AG10803 (cell line): ENCODE measurements at regions not wholly inside any gene's neighbourhood (a gene's known extent, or its start where the extent isn't known, plus 50 kb on each side); places are given as distances from the start of the nearest gene placed in this dataset.

Source experiments
- DNase-seq: peaks from one replicate; pipeline ENCODE4 v3.0.0; 2010; ENCODE audit warnings: low read depth
- H3K4me3 ChIP-seq: 2 replicates; pipeline ENCODE4 v1.5.1; 2011; ENCODE audit warnings: mild to moderate bottlenecking, low read length, control low read depth
- CTCF ChIP-seq: conservative IDR thresholded peaks from 2 replicates; pipeline ENCODE4 v1.5.1; 2011; ENCODE audit warnings: mild to moderate bottlenecking, low read length, control low read depth, inconsistent platforms

- no peak for TF ChIP-seq CTCF
- H3K4me3 ChIP-seq, result no peak overlapping the region
- DNase-seq, result no peak
Measured at GRCh38 chr18:34350778-34351177, 126.1 kb upstream of the NOL4 start.

DNA sequence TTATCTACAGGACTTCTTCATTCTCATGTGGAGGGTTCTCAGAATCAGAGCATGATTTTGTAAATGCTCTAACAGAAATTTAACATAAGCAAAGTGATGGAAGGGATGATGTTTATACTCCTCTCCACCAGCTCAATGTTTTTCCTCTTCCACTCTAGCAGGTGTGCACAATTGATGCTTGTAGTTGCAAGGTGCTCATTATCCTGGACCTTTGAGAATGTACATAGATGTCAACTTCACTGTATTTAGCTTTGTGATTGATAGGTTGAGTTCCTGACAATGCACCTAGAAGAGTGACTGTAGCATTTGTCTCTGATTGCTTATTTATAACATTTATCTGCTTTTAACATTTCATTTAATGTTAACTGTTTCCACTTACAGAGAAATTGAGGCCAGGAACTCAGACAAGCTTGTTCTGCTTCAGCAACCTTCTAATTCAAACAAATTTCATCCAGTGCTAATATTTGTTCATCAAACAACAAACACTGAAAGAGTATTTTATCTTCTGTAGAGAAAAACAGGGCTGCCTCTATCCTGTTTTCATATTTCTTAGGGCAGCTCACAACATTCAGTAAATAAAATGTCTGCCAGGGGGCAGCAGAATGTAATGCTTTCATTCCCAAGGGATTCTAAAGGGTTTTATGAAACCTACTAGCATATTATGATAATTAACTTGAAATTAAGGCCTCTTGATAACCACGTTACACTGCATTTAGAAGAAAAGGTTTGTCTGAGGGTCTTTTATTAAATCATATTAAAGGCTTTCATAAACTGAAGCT is 127.9 kb upstream of the NOL4 start:
- H3K4me3 ChIP-seq, result no peak overlapping the region
- peak; percentile 10; the same call in 1 of the 2 replicates for TF ChIP-seq CTCF
- no peak for DNase-seq

DNA sequence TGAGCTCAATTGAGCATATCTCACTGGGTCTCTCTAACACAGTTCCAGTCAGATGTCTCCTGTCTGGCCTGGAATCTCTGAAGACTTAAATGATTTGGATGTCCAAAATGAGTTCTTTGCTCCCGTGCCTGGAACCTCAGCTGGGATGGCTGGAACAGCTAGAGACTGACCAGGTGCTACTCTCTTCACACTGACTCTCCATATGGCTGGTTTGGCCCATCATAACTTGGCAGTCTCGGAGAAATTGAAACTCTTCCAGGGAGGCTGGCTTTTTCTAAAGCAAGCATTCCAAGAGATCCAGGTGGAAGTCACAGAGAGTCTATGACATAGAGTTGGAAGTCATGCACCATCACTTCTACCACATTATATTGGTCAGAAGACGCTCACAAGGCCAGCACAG is 129.6 kb upstream of the NOL4 start:
- H3K4me3 ChIP-seq, result no peak overlapping the region
- no peak for DNase-seq
- no peak for TF ChIP-seq CTCF

DNA sequence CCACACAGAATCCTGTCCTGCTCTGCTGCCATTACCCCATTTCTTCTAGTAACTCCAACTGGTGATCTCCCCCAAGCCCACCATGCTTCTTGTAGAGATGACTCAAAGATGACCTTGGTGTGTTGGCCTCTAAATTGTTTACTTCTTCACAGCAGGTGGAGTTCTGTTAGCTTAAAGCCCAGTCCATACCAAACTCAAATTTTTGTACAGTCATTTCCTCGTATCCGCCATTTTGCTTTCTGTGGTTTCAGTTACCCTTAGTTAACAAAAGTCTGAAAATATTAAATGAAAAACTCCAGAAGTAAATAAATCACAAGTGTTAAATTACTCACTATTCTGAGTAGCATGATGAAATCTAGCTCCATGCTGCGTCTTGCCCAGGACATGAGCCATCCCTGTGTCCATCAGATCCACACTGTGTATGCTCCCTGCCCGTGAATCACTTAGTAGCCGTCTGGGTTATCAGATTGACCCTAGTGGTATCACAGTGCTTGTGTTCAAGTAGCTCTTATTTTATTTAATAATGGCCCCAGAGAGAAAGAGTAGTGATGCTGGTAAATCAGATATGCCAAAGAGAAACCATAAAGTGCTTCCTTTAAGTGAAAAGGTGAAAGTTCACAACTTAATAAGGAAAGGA is 133.3 kb upstream of the NOL4 start:
- DNase-seq, result no peak
- H3K4me3 ChIP-seq, result no peak overlapping the region
- TF ChIP-seq CTCF, result no peak

GRCh38 chr18:34358923-34359322 is 134.2 kb upstream of the NOL4 start:
- no peak for DNase-seq
- H3K4me3 ChIP-seq, result no peak overlapping the region
- TF ChIP-seq CTCF, result no peak

DNA sequence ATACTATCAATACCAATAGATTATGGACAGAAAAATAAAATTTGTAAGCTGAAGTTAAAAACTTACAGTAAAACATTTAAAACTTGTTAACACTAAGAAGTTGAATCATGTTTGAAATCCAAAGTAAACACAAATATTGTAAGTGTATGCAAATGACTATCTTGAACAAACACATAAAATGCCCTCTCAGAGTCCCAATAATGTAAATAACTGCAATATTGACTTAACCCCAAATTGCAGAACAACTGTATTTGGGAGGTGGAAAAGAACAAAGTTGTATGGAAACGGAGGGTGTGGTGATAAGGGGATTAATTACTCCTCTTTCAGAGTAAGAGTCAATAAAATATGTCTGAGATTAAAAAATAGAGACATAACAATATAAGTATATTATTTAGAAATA is 140.0 kb upstream of the NOL4 start:
- DNase-seq, result no peak
- no peak overlapping the region for H3K4me3 ChIP-seq
- TF ChIP-seq CTCF, result no peak
